ENCODE measurements at regions not wholly inside any gene's neighbourhood (a gene's known extent, or its start where the extent isn't known, plus 50 kb on each side); places are given as distances from the start of the nearest gene placed in this dataset.

- no peaks in the 10 kb centered on the region for H4K20me1 ChIP-seq (ENCODE audit: insufficient read depth, low read length)
- Mint-ChIP-seq H3K27me3 (ENCODE audit: low read depth in 3 of 3) (peaks cover 0 to 2% (median 0%) of the 10 kb centered on the region in 3 donors), H3K4me1 (peaks cover 7% of the 10 kb centered on the region), H3K4me3 (peak overlapping the region in 1 of 2 donors; percentile 37), H3K36me3 (peaks cover 0 to 3% of the 10 kb centered on the region in 2 donors), H3K9me3 (peaks cover 3 to 15% (median 7%) of the 10 kb centered on the region in 7 donors), H3K27ac (peak overlapping the region in 3 of 7 donors; percentile 70 to 88 (median 78))
- no peaks in the 10 kb centered on the region for H3K36me3 ChIP-seq (replicated peaks in 1 of 2; ENCODE audit: control insufficient read depth in 1 of 2, insufficient read depth in 2 of 2, low read length in 2 of 2)
- intact Hi-C loops (cut with micrococcal nuclease): no loop called here
- peaks cover 0 to 7% of the 10 kb centered on the region in 2 donors for H3K9me3 ChIP-seq (replicated peaks in 1 of 2; ENCODE audit: control insufficient read depth in 1 of 2, insufficient read depth in 1 of 2, low read length in 2 of 2)
- peak; percentile 48 to 62 (median 57) for DNase-seq
- no peak overlapping the region for H2AFZ ChIP-seq (ENCODE audit: insufficient read depth, low read depth, low read length, poor library complexity, severe bottlenecking)
- no peak overlapping the region for H3K9ac ChIP-seq (ENCODE audit: insufficient read depth, low read length, poor library complexity, severe bottlenecking)
- peaks cover 3 to 13% of the 10 kb centered on the region in 2 donors for H3K4me1 ChIP-seq (ENCODE audit: control insufficient read depth in 1 of 2, insufficient read depth in 2 of 2, low read length in 2 of 2)
- no peak overlapping the region for H3K4me2 ChIP-seq (replicated peaks; ENCODE audit: extremely low read depth, low read length, poor library complexity, severe bottlenecking)
- H3K27ac ChIP-seq (ENCODE audit: low read depth in 1 of 2, low read length in 2 of 2): peak overlapping the region in 1 of 2 donors; percentile 46
- H3K79me2 ChIP-seq (ENCODE audit: insufficient read depth, low read length): no peaks in the 10 kb centered on the region
- no CpG with 5 or more reads among the region's 4 CpGs for WGBS (ENCODE audit: insufficient coverage)
- no peak overlapping the region for H3K4me3 ChIP-seq (replicated peaks in 1 of 3; ENCODE audit: low read depth in 2 of 3, low read length in 3 of 3)
- no peak for TF ChIP-seq CTCF (IDR thresholded peaks at IDR 0.05)
- no peaks in the 10 kb centered on the region for H3K27me3 ChIP-seq (ENCODE audit: control insufficient read depth in 2 of 2, insufficient read depth in 2 of 2, low read length in 2 of 2)
Observed at GRCh38 chr2:8352296-8352695, 329.6 kb upstream of the ID2 start.

GRCh38 chr2:8352989-8353388 is 328.9 kb upstream of the ID2 start:
- Mint-ChIP-seq H3K4me1 (peaks cover 12% of the 10 kb centered on the region), H3K4me3 (no peak overlapping the region), H3K36me3 (peaks cover 0 to 3% of the 10 kb centered on the region in 2 donors), H3K27ac (peak overlapping the region in 1 of 7 donors; percentile 88), H3K9me3 (peaks cover 3 to 15% (median 7%) of the 10 kb centered on the region in 7 donors), H3K27me3 (ENCODE audit: low read depth in 3 of 3) (peaks cover 0 to 2% (median 0%) of the 10 kb centered on the region in 3 donors)
- no peaks in the 10 kb centered on the region for H3K27me3 ChIP-seq (ENCODE audit: control insufficient read depth in 2 of 2, insufficient read depth in 2 of 2, low read length in 2 of 2)
- no peak overlapping the region for H3K4me2 ChIP-seq (replicated peaks; ENCODE audit: extremely low read depth, low read length, poor library complexity, severe bottlenecking)
- TF ChIP-seq CTCF (IDR thresholded peaks at IDR 0.05): no peak
- H3K9me3 ChIP-seq (replicated peaks in 1 of 2; ENCODE audit: control insufficient read depth in 1 of 2, insufficient read depth in 1 of 2, low read length in 2 of 2): peaks cover 0 to 7% of the 10 kb centered on the region in 2 donors
- H2AFZ ChIP-seq (ENCODE audit: insufficient read depth, low read depth, low read length, poor library complexity, severe bottlenecking): no peak overlapping the region
- H3K4me1 ChIP-seq (ENCODE audit: control insufficient read depth in 1 of 2, insufficient read depth in 2 of 2, low read length in 2 of 2): peaks cover 7 to 19% of the 10 kb centered on the region in 2 donors
- no CpG with 5 or more reads among the region's 1 CpG for WGBS (ENCODE audit: insufficient coverage)
- no peaks in the 10 kb centered on the region for H3K79me2 ChIP-seq (ENCODE audit: insufficient read depth, low read length)
- H3K9ac ChIP-seq (ENCODE audit: insufficient read depth, low read length, poor library complexity, severe bottlenecking): no peak overlapping the region
- no peak overlapping the region for H3K27ac ChIP-seq (ENCODE audit: low read depth in 1 of 2, low read length in 2 of 2)
- no peaks in the 10 kb centered on the region for H3K36me3 ChIP-seq (replicated peaks in 1 of 2; ENCODE audit: control insufficient read depth in 1 of 2, insufficient read depth in 2 of 2, low read length in 2 of 2)
- H4K20me1 ChIP-seq (ENCODE audit: insufficient read depth, low read length): no peaks in the 10 kb centered on the region
- intact Hi-C loops (cut with micrococcal nuclease): no loop called here
- no peak overlapping the region for H3K4me3 ChIP-seq (replicated peaks in 1 of 3; ENCODE audit: low read depth in 2 of 3, low read length in 3 of 3)
- no peak for DNase-seq

Measured in CD14-positive monocyte (primary cell).